ENCODE measurements at regions not wholly inside any gene's neighbourhood (a gene's known extent, or its start where the extent isn't known, plus 50 kb on each side); places are given as distances from the start of the nearest gene placed in this dataset.

DNA sequence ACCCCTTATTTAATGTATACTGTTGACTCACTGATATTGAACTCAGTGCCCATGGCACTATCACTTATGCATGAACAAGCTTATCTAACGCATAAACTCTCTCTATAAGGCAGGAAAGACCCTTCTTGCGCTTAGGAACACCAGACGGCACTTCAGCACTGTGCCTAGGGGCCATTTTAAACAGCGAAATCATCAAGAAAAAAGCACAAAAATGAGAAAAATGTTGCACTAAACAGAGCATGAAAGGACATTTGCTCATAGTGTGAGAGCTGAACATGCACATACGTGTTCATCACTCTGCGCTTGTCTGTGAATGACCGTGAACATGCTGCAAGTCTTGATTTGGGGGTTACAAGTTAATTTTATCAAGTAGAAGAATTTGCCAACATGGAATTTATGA, 109.6 kb downstream of the WDR11 start:
- dilution Hi-C loops (cut with MboI; ENCODE audit: extremely low pct_ligation_motif_present, low sequenced_read_pairs), result no loop called here
- Histone ChIP-seq H4K20me1 (ENCODE audit: control insufficient read depth, extremely low read depth, insufficient read depth, low read length) (no peaks in the 10 kb centered on the region), H3K9ac (ENCODE audit: control insufficient read depth, extremely low read depth, insufficient read depth, low read length) (no peak overlapping the region), H3K27ac (ENCODE audit: control insufficient read depth, insufficient read depth, low read length) (no peak overlapping the region), H3K4me3 (ENCODE audit: control insufficient read depth in 2 of 3, extremely low read depth in 1 of 3, insufficient read depth in 2 of 3, low read depth in 1 of 3, low read length in 3 of 3) (no peak overlapping the region), H3K4me1 (ENCODE audit: control insufficient read depth, extremely low read depth, insufficient read depth, low read length) (peaks cover 21% of the 10 kb centered on the region), H3K4me2 (ENCODE audit: control insufficient read depth, extremely low read depth, insufficient read depth, low read depth, low read length) (no peak overlapping the region), H3K9me1 (ENCODE audit: control insufficient read depth, extremely low read depth, insufficient read depth, low read length) (no peaks in the 10 kb centered on the region), H3K36me3 (ENCODE audit: control insufficient read depth in 2 of 2, extremely low read depth in 1 of 2, insufficient read depth in 2 of 2, low read length in 2 of 2) (no peaks in the 10 kb centered on the region), H2AFZ (ENCODE audit: control insufficient read depth, low read length) (no peak overlapping the region), H3K79me2 (ENCODE audit: control insufficient read depth, insufficient read depth, low read length) (no peaks in the 10 kb centered on the region), H3K27me3 (ENCODE audit: control insufficient read depth, extremely low read depth, insufficient read depth, low read length) (no peaks in the 10 kb centered on the region), H3K9me3 (ENCODE audit: control insufficient read depth, low read depth, low read length) (no peaks in the 10 kb centered on the region)
- DNase-seq (ENCODE audit: low read depth, low spot score), result no peak
- TF ChIP-seq, protein P1, sequence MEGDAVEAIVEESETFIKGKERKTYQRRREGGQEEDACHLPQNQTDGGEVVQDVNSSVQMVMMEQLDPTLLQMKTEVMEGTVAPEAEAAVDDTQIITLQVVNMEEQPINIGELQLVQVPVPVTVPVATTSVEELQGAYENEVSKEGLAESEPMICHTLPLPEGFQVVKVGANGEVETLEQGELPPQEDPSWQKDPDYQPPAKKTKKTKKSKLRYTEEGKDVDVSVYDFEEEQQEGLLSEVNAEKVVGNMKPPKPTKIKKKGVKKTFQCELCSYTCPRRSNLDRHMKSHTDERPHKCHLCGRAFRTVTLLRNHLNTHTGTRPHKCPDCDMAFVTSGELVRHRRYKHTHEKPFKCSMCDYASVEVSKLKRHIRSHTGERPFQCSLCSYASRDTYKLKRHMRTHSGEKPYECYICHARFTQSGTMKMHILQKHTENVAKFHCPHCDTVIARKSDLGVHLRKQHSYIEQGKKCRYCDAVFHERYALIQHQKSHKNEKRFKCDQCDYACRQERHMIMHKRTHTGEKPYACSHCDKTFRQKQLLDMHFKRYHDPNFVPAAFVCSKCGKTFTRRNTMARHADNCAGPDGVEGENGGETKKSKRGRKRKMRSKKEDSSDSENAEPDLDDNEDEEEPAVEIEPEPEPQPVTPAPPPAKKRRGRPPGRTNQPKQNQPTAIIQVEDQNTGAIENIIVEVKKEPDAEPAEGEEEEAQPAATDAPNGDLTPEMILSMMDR (optimal IDR thresholded peaks at IDR 0.05 in 1 of 3, IDR thresholded peaks at IDR 0.05 in 1 of 3, conservative IDR thresholded peaks at IDR 0.05 in 1 of 3; ENCODE audit: extremely low read depth in 1 of 3, insufficient read depth in 2 of 3, low read length in 3 of 3), result no peak
- TF ChIP-seq EZH2 (IDR thresholded peaks at IDR 0.05; ENCODE audit: low read length), result no peak
- FAIRE-seq, result no peak

DNA sequence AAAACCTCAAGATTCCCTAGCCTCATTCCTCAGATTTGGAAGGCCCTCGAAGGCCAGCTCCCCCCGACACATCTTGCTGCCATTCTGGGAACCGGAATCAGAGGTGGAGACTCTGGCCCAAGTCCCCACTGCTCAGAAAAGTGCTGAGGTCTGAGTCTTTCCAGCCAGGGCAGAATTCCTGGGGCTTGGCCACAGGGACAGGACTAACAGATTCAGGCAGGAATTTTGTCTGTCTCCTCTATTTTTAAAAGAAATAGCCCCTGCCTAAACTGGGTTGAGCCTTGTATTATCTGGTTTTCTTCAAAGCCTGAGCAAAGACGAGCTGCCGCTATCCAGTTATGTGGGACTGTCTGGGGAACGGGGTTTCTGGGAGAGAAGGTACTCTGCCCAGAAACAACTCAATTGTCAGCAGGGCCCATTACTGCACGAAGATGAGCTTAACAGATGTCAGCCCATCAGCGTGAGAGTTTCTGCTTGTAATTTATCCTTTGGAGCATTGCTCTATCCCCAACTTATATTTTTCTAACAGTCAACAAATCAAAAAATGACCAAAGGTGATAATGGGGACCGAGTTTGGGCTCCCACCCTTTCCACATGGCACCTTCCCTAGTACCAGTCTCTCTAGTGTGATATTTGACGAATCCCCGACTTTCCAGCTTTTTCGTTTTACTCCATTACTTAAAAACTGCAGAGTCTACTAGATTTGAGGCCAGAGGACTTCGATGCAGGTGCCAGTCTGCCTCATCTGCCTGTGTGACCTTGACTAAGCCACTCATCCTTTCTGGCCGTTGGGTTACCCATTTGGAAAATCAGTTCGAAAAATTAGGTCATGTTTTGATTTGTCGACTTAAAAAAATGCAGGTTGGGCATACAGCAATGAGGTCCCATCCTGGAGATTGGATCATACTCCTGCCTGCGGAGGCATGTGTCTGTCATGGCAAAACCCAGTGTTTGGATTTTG, 110.9 kb downstream of the WDR11 start:
- Histone ChIP-seq H3K4me1 (ENCODE audit: control insufficient read depth, extremely low read depth, insufficient read depth, low read length) (peaks cover 31% of the 10 kb centered on the region), H3K27ac (ENCODE audit: control insufficient read depth, insufficient read depth, low read length) (no peak overlapping the region), H3K4me2 (ENCODE audit: control insufficient read depth, extremely low read depth, insufficient read depth, low read depth, low read length) (peak overlapping the region; percentile 59), H3K27me3 (ENCODE audit: control insufficient read depth, extremely low read depth, insufficient read depth, low read length) (no peaks in the 10 kb centered on the region), H3K79me2 (ENCODE audit: control insufficient read depth, insufficient read depth, low read length) (no peaks in the 10 kb centered on the region), H3K9me1 (ENCODE audit: control insufficient read depth, extremely low read depth, insufficient read depth, low read length) (no peaks in the 10 kb centered on the region), H3K36me3 (ENCODE audit: control insufficient read depth in 2 of 2, extremely low read depth in 1 of 2, insufficient read depth in 2 of 2, low read length in 2 of 2) (no peaks in the 10 kb centered on the region), H3K4me3 (ENCODE audit: control insufficient read depth in 2 of 3, extremely low read depth in 1 of 3, insufficient read depth in 2 of 3, low read depth in 1 of 3, low read length in 3 of 3) (no peak overlapping the region), H3K9ac (ENCODE audit: control insufficient read depth, extremely low read depth, insufficient read depth, low read length) (no peak overlapping the region), H4K20me1 (ENCODE audit: control insufficient read depth, extremely low read depth, insufficient read depth, low read length) (no peaks in the 10 kb centered on the region), H3K9me3 (ENCODE audit: control insufficient read depth, low read depth, low read length) (no peaks in the 10 kb centered on the region), H2AFZ (ENCODE audit: control insufficient read depth, low read length) (no peak overlapping the region)
- DNase-seq (ENCODE audit: low read depth, low spot score), result no peak
- FAIRE-seq, result peak; percentile 52
- TF ChIP-seq, protein P1 (optimal IDR thresholded peaks at IDR 0.05 in 1 of 3, IDR thresholded peaks at IDR 0.05 in 1 of 3, conservative IDR thresholded peaks at IDR 0.05 in 1 of 3; ENCODE audit: extremely low read depth in 1 of 3, insufficient read depth in 2 of 3, low read length in 3 of 3), result no peak
- no peak for TF ChIP-seq EZH2 (IDR thresholded peaks at IDR 0.05; ENCODE audit: low read length)
- dilution Hi-C loops (cut with MboI; ENCODE audit: extremely low pct_ligation_motif_present, low sequenced_read_pairs), result no loop called here
